ENCODE measurements at regions not wholly inside any gene's neighbourhood (a gene's known extent, or its start where the extent isn't known, plus 50 kb on each side); places are given as distances from the start of the nearest gene placed in this dataset.

DNA sequence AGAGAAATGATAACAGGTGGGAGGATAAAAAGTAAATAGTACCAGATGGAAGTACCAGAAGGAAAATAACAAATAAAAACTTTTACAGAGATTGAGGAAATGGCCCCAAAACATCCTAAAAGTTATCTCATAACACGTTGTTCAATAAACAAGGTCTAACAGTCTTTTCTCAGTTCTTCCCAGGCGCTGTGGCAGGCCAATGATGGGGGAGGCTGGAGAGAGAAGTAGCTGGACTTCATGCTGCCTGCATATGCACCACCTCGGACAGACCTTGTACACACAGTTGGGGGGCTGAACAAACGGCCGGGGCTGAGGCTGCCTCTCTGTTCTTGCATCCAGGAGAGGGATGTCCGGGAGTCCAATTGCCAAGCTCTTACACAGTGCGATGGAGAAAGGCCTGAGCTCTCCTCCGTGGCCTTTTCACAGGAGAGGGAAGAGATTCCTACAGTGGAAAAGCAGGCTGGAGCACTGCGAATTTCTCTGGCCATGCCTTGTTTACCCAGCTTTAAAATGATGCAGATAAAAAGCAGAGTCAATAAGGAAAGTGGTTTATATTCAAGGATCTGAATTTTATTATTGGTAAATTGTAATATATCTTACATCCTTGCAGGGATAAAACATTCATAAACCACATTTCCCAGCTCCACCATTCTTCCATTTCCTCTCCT lies 109.8 kb downstream of the PHLDA1 start:
- ChIA-PET POLR2A (no interaction called here), CTCF (interaction anchor here (0.6 kb wide), 1 partner anchor 201 kb away, joined by 3 read pairs; no protein-coding TSS in a partner anchor)
- Mint-ChIP-seq H3K27ac (no peak overlapping the region), H3K4me3 (no peak overlapping the region), H3K27me3 (ENCODE audit: low read depth) (peaks cover 6% of the 10 kb centered on the region; the same call in 1 of the 2 replicates), H3K4me1 (peaks cover 32% of the 10 kb centered on the region), H3K36me3 (peaks cover 34% of the 10 kb centered on the region), H3K9me3 (peaks cover 44% of the 10 kb centered on the region)
- no peak for DNase-seq (ENCODE audit: low spot score)
- no peak for ATAC-seq
- TF ChIP-seq NFE2L1 (CRISPR knock-in tag; IDR thresholded peaks at IDR 0.05) (no peak), TEAD4 (CRISPR knock-in tag; IDR thresholded peaks at IDR 0.05) (no peak), SOX15 (CRISPR knock-in tag; IDR thresholded peaks at IDR 0.05) (no peak), CREB1 (CRISPR knock-in tag; IDR thresholded peaks at IDR 0.05) (no peak), RELA (CRISPR knock-in tag; IDR thresholded peaks at IDR 0.05; ENCODE audit: borderline replicate concordance) (no peak), FOXK1 (CRISPR knock-in tag; IDR thresholded peaks at IDR 0.05) (no peak)
- TF ChIP-seq, protein P1, sequence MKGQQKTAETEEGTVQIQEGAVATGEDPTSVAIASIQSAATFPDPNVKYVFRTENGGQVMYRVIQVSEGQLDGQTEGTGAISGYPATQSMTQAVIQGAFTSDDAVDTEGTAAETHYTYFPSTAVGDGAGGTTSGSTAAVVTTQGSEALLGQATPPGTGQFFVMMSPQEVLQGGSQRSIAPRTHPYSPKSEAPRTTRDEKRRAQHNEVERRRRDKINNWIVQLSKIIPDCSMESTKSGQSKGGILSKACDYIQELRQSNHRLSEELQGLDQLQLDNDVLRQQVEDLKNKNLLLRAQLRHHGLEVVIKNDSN (CRISPR knock-in tag; IDR thresholded peaks at IDR 0.05): no peak
- TF ChIP-seq, protein P2, sequence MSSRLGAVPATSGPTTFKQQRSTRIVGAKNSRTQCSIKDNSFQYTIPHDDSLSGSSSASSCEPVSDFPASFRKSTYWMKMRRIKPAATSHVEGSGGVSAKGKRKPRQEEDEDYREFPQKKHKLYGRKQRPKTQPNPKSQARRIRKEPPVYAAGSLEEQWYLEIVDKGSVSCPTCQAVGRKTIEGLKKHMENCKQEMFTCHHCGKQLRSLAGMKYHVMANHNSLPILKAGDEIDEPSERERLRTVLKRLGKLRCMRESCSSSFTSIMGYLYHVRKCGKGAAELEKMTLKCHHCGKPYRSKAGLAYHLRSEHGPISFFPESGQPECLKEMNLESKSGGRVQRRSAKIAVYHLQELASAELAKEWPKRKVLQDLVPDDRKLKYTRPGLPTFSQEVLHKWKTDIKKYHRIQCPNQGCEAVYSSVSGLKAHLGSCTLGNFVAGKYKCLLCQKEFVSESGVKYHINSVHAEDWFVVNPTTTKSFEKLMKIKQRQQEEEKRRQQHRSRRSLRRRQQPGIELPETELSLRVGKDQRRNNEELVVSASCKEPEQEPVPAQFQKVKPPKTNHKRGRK (CRISPR knock-in tag; IDR thresholded peaks at IDR 0.05; ENCODE audit: borderline replicate concordance): no peak

DNA sequence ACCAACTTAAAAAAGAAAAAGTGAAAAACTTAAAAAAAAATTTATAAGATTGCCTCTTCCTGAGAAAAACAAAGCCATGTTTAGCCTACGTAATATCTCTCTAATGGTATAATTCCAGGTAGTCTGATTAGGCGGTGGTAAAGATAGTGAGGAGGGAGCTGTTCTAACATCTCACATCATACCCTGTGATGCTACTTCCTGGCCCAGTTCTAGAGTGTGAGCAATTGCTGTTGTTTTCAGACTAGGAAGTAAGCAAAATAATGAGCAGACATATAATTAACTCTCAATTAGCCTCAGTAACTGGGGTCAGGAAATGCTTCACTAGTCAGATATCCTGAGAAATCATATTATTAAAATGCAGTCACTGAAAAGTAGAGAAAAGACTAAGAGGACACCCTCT lies 113.9 kb downstream of the PHLDA1 start:
- no peaks in the 10 kb centered on the region for H3K27me3 Mint-ChIP-seq (ENCODE audit: low read depth)
- no peak for TF ChIP-seq NR1H2 (CRISPR knock-in tag; IDR thresholded peaks at IDR 0.05)
- no peak for TF ChIP-seq PRRX2 (CRISPR knock-in tag; IDR thresholded peaks at IDR 0.05)
- TF ChIP-seq, protein P3, sequence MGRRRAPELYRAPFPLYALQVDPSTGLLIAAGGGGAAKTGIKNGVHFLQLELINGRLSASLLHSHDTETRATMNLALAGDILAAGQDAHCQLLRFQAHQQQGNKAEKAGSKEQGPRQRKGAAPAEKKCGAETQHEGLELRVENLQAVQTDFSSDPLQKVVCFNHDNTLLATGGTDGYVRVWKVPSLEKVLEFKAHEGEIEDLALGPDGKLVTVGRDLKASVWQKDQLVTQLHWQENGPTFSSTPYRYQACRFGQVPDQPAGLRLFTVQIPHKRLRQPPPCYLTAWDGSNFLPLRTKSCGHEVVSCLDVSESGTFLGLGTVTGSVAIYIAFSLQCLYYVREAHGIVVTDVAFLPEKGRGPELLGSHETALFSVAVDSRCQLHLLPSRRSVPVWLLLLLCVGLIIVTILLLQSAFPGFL (CRISPR knock-in tag; IDR thresholded peaks at IDR 0.05; ENCODE audit: borderline replicate concordance): no peak
- TF ChIP-seq MYBL2 (CRISPR knock-in tag; IDR thresholded peaks at IDR 0.05): no peak
- no peak for TF ChIP-seq ZNF416 (CRISPR knock-in tag; IDR thresholded peaks at IDR 0.05)
- no peak for TF ChIP-seq GRHL2 (CRISPR knock-in tag; IDR thresholded peaks at IDR 0.05; ENCODE audit: insufficient replicate concordance, severe bottlenecking)
- TF ChIP-seq, protein P4, sequence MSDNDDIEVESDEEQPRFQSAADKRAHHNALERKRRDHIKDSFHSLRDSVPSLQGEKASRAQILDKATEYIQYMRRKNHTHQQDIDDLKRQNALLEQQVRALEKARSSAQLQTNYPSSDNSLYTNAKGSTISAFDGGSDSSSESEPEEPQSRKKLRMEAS (CRISPR knock-in tag; IDR thresholded peaks at IDR 0.05): no peak
- no peak for TF ChIP-seq IRF2 (CRISPR knock-in tag; IDR thresholded peaks at IDR 0.05; ENCODE audit: borderline replicate concordance, low read depth)
- no peak for TF ChIP-seq GABPB1 (CRISPR knock-in tag; IDR thresholded peaks at IDR 0.05)
- no peak for TF ChIP-seq HMGA2 (CRISPR knock-in tag; IDR thresholded peaks at IDR 0.05)
- TF ChIP-seq, protein P5, sequence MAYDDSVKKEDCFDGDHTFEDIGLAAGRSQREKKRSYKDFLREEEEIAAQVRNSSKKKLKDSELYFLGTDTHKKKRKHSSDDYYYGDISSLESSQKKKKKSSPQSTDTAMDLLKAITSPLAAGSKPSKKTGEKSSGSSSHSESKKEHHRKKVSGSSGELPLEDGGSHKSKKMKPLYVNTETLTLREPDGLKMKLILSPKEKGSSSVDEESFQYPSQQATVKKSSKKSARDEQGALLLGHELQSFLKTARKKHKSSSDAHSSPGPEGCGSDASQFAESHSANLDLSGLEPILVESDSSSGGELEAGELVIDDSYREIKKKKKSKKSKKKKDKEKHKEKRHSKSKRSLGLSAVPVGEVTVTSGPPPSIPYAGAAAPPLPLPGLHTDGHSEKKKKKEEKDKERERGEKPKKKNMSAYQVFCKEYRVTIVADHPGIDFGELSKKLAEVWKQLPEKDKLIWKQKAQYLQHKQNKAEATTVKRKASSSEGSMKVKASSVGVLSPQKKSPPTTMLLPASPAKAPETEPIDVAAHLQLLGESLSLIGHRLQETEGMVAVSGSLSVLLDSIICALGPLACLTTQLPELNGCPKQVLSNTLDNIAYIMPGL (CRISPR knock-in tag; IDR thresholded peaks at IDR 0.05): no peak
- TF ChIP-seq, protein P6, sequence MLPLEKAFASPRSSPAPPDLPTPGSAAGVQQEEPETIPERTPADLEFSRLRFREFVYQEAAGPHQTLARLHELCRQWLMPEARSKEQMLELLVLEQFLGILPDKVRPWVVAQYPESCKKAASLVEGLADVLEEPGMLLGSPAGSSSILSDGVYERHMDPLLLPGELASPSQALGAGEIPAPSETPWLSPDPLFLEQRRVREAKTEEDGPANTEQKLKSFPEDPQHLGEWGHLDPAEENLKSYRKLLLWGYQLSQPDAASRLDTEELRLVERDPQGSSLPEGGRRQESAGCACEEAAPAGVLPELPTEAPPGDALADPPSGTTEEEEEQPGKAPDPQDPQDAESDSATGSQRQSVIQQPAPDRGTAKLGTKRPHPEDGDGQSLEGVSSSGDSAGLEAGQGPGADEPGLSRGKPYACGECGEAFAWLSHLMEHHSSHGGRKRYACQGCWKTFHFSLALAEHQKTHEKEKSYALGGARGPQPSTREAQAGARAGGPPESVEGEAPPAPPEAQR (CRISPR knock-in tag; IDR thresholded peaks at IDR 0.05): no peak
- no peak for TF ChIP-seq ZNF263 (CRISPR knock-in tag; IDR thresholded peaks at IDR 0.05; ENCODE audit: low read depth)
- no peak for TF ChIP-seq TEAD4 (CRISPR knock-in tag; IDR thresholded peaks at IDR 0.05)
- ATAC-seq (no peak), DNase-seq (ENCODE audit: low spot score) (no peak)
- peaks cover 13% of the 10 kb centered on the region for H3K9me3 Mint-ChIP-seq
- H3K36me3 Mint-ChIP-seq: peaks cover 5% of the 10 kb centered on the region; the same call in 1 of the 2 replicates
- no peak overlapping the region for H3K4me3 Mint-ChIP-seq
- POLR2A ChIA-PET: interaction anchor here (0.7 kb wide), 1 partner anchor 184 kb away, joined by 3 read pairs; no protein-coding TSS in a partner anchor
- CTCF ChIA-PET: no interaction called here
- H3K27ac Mint-ChIP-seq: no peak overlapping the region
- H3K4me1 Mint-ChIP-seq: peaks cover 40% of the 10 kb centered on the region

All from WTC11 (cell line).